Parathyroid adenoma (tissue), 2 donors: ENCODE measurements at regions not wholly inside any gene's neighbourhood (a gene's known extent, or its start where the extent isn't known, plus 50 kb on each side); places are given as distances from the start of the nearest gene placed in this dataset.
A peak's percentile ranks its signal among the peaks of the same experiment; 100 is the strongest.

ENCODE experiments used
- H2AFZ ChIP-seq: fragments of 300-600 bp; sonication (generic); one replicate; pipeline ENCODE4 v1.7.0; 2017; ENCODE audit warnings: antibody characterized with exemption, mild to moderate bottlenecking
- H3K27ac ChIP-seq: fragments of 300-600 bp; sonication (generic); one replicate; pipeline ENCODE4 v1.7.0; 2017
- H3K27me3 ChIP-seq: fragments of 300-600 bp; sonication (generic); one replicate; pipeline ENCODE4 v1.7.0; 2017; ENCODE audit warnings: low read length; ENCODE audit not compliant: control insufficient read depth, insufficient read depth
- H3K36me3 ChIP-seq: fragments of 300-600 bp; sonication (generic); one replicate; pipeline ENCODE4 v1.7.0; 2017; ENCODE audit warnings: low read length; ENCODE audit not compliant: control insufficient read depth, insufficient read depth
- H3K4me1 ChIP-seq: fragments of 300-600 bp; sonication (generic); one replicate; pipeline ENCODE4 v1.7.0; 2017; ENCODE audit warnings: control low read depth
- H3K4me2 ChIP-seq: fragments of 300-600 bp; sonication (generic); one replicate; pipeline ENCODE4 v1.7.0; 2017; ENCODE audit warnings: low read length
- H3K4me3 ChIP-seq: fragments of 300-600 bp; sonication (generic); one replicate; pipeline ENCODE4 v1.7.0; 2017; ENCODE audit warnings: low read depth, low read length
- H3K79me2 ChIP-seq: fragments of 300-600 bp; sonication (generic); one replicate; pipeline ENCODE4 v1.7.0; 2017; ENCODE audit warnings: control low read depth
- H3K9ac ChIP-seq: fragments of 300-600 bp; sonication (generic); one replicate; pipeline ENCODE4 v1.7.0; 2017; ENCODE audit warnings: mild to moderate bottlenecking
- H3K9me3 ChIP-seq: fragments of 300-600 bp; sonication (generic); one replicate; pipeline ENCODE4 v1.7.0; 2017; ENCODE audit warnings: low read length; ENCODE audit not compliant: control insufficient read depth
- CTCF ChIP-seq: fragments of 300-600 bp; sonication (generic); IDR thresholded peaks from one replicate; pipeline ENCODE4 v1.7.0; 2017; ENCODE audit warnings: antibody characterized with exemption, mild to moderate bottlenecking
- donor health status: primary hyperparathyroidism.

GRCh38 chr13:26934096-26934495 lies 173.5 kb upstream of the GPR12 start:
- Histone ChIP-seq H3K27me3 (no peaks in the 10 kb centered on the region), H3K4me2 (no peak overlapping the region), H3K9me3 (no peaks in the 10 kb centered on the region), H2AFZ (no peak overlapping the region), H3K36me3 (no peaks in the 10 kb centered on the region), H3K4me3 (no peak overlapping the region), H3K4me1 (no peaks in the 10 kb centered on the region), H3K79me2 (no peaks in the 10 kb centered on the region), H3K9ac (no peak overlapping the region), H3K27ac (no peak overlapping the region)
- TF ChIP-seq CTCF: no peak

GRCh38 chr13:26932465-26932864 lies 171.9 kb upstream of the GPR12 start:
- Histone ChIP-seq H3K27me3 (no peaks in the 10 kb centered on the region), H3K27ac (no peak overlapping the region), H3K9ac (no peak overlapping the region), H3K79me2 (no peaks in the 10 kb centered on the region), H3K4me3 (no peak overlapping the region), H3K9me3 (no peaks in the 10 kb centered on the region), H2AFZ (no peak overlapping the region), H3K4me2 (no peak overlapping the region), H3K36me3 (no peaks in the 10 kb centered on the region), H3K4me1 (no peaks in the 10 kb centered on the region)
- TF ChIP-seq CTCF: no peak

- H3K9ac ChIP-seq: no peak overlapping the region
- no peaks in the 10 kb centered on the region for H3K27me3 ChIP-seq
- TF ChIP-seq CTCF: peak; percentile 85
- H3K36me3 ChIP-seq: no peaks in the 10 kb centered on the region
- no peak overlapping the region for H3K4me2 ChIP-seq
- H3K9me3 ChIP-seq: no peaks in the 10 kb centered on the region
- H3K4me1 ChIP-seq: no peaks in the 10 kb centered on the region
- H2AFZ ChIP-seq: no peak overlapping the region
- H3K27ac ChIP-seq: no peak overlapping the region
- H3K4me3 ChIP-seq: no peak overlapping the region
- no peaks in the 10 kb centered on the region for H3K79me2 ChIP-seq
These were observed 169.6 kb upstream of the GPR12 start for GRCh38 chr13:26929971-26930730.

GRCh38 chr13:26927511-26927910 lies 166.9 kb upstream of the GPR12 start:
- no peak overlapping the region for H3K9ac ChIP-seq
- H3K36me3 ChIP-seq: no peaks in the 10 kb centered on the region
- no peaks in the 10 kb centered on the region for H3K27me3 ChIP-seq
- no peak for TF ChIP-seq CTCF
- H3K4me1 ChIP-seq: no peaks in the 10 kb centered on the region
- H3K4me3 ChIP-seq: no peak overlapping the region
- no peaks in the 10 kb centered on the region for H3K79me2 ChIP-seq
- H3K4me2 ChIP-seq: no peak overlapping the region
- no peaks in the 10 kb centered on the region for H3K9me3 ChIP-seq
- no peak overlapping the region for H3K27ac ChIP-seq
- H2AFZ ChIP-seq: no peak overlapping the region

GRCh38 chr13:26926371-26926770 lies 165.8 kb upstream of the GPR12 start:
- Histone ChIP-seq H3K9me3 (no peaks in the 10 kb centered on the region), H3K27ac (no peak overlapping the region), H3K4me2 (no peak overlapping the region), H3K79me2 (no peaks in the 10 kb centered on the region), H3K4me3 (no peak overlapping the region), H3K9ac (no peak overlapping the region), H3K4me1 (no peaks in the 10 kb centered on the region), H3K36me3 (no peaks in the 10 kb centered on the region), H3K27me3 (no peaks in the 10 kb centered on the region), H2AFZ (no peak overlapping the region)
- no peak for TF ChIP-seq CTCF
